ENCODE measurements at regions not wholly inside any gene's neighbourhood (a gene's known extent, or its start where the extent isn't known, plus 50 kb on each side); places are given as distances from the start of the nearest gene placed in this dataset.

DNA sequence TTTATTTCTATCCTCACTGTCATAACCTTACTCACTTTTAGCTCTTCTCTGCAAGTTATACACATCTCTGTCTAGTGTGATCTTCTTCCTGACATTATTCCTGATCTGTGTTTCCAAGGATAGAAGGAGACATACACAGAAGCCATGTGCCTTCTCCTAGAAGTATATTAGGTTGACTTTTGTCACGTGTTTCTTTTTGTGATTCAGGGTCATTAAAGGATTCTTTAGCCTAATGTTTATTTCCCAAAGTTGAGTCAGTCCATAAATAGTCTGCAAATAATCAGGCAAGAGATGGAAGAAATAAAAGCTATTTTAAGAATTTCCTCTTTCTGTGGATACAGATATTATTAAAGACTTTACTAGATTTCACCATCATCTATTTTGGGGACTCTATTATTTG lies 214.1 kb upstream of the GOT2 start:
- TF ChIP-seq CTCF (conservative IDR thresholded peaks at IDR 0.05; ENCODE audit: low read depth in 2 of 2) (no peak), JUNB (IDR thresholded peaks at IDR 0.05; ENCODE audit: unreplicated experiment) (no peak), EZH2 (IDR thresholded peaks at IDR 0.05; ENCODE audit: low read depth, unreplicated experiment) (no peak), POLR2AphosphoS5 (IDR thresholded peaks at IDR 0.05; ENCODE audit: low read depth) (no peak), EZH2phosphoT487 (IDR thresholded peaks at IDR 0.05; ENCODE audit: unreplicated experiment) (no peak), STAT1 (IDR thresholded peaks at IDR 0.05; ENCODE audit: unreplicated experiment) (no peak), CREB1 (CRISPR knock-in tag; IDR thresholded peaks at IDR 0.05; ENCODE audit: low read depth) (no peak), NANOG (IDR thresholded peaks at IDR 0.05; ENCODE audit: borderline replicate concordance) (no peak), ZNF114 (CRISPR knock-in tag; IDR thresholded peaks at IDR 0.05) (no peak), ZNF462 (CRISPR knock-in tag; IDR thresholded peaks at IDR 0.05) (no peak)
- TF ChIP-seq, protein P1, sequence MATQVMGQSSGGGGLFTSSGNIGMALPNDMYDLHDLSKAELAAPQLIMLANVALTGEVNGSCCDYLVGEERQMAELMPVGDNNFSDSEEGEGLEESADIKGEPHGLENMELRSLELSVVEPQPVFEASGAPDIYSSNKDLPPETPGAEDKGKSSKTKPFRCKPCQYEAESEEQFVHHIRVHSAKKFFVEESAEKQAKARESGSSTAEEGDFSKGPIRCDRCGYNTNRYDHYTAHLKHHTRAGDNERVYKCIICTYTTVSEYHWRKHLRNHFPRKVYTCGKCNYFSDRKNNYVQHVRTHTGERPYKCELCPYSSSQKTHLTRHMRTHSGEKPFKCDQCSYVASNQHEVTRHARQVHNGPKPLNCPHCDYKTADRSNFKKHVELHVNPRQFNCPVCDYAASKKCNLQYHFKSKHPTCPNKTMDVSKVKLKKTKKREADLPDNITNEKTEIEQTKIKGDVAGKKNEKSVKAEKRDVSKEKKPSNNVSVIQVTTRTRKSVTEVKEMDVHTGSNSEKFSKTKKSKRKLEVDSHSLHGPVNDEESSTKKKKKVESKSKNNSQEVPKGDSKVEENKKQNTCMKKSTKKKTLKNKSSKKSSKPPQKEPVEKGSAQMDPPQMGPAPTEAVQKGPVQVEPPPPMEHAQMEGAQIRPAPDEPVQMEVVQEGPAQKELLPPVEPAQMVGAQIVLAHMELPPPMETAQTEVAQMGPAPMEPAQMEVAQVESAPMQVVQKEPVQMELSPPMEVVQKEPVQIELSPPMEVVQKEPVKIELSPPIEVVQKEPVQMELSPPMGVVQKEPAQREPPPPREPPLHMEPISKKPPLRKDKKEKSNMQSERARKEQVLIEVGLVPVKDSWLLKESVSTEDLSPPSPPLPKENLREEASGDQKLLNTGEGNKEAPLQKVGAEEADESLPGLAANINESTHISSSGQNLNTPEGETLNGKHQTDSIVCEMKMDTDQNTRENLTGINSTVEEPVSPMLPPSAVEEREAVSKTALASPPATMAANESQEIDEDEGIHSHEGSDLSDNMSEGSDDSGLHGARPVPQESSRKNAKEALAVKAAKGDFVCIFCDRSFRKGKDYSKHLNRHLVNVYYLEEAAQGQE (IDR thresholded peaks at IDR 0.05; ENCODE audit: unreplicated experiment), result no peak
- TF ChIP-seq, protein P2, sequence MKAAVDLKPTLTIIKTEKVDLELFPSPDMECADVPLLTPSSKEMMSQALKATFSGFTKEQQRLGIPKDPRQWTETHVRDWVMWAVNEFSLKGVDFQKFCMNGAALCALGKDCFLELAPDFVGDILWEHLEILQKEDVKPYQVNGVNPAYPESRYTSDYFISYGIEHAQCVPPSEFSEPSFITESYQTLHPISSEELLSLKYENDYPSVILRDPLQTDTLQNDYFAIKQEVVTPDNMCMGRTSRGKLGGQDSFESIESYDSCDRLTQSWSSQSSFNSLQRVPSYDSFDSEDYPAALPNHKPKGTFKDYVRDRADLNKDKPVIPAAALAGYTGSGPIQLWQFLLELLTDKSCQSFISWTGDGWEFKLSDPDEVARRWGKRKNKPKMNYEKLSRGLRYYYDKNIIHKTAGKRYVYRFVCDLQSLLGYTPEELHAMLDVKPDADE (IDR thresholded peaks at IDR 0.05), result no peak
